ENCODE measurements at regions not wholly inside any gene's neighbourhood (a gene's known extent, or its start where the extent isn't known, plus 50 kb on each side); places are given as distances from the start of the nearest gene placed in this dataset.
"Not testable (repeated sequence)": the region's sequence is repeated elsewhere in the genome, so short reads cannot be mapped to it uniquely, and the experiment has no call there.

DNA sequence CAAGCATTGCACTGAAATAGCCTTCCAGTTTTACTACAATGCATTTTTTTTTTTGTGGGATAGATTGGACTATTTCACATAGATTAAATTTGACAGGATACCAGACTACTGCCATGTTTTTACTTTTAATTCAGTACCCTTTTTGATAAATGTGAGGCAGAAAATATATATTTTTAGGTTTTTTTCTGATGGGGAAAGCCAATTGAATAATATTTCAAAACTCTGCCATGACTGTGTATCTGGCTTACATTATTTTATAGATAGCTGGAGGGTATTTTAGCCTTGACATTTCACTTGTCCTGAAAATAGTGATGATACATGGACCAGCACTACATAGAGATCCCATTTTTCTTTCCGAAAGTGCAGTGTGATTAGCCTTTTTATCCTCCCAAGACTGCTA lies 133.5 kb upstream of the PRR16 start:
- no peak for DNase-seq (ENCODE audit: low read depth)
- no peak overlapping the region for H3K4me3 ChIP-seq (ENCODE audit: low read depth, low read length)
- TF ChIP-seq, protein P1, sequence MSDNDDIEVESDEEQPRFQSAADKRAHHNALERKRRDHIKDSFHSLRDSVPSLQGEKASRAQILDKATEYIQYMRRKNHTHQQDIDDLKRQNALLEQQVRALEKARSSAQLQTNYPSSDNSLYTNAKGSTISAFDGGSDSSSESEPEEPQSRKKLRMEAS (IDR thresholded peaks at IDR 0.05; ENCODE audit: low read depth, low read length): no peak
- TF ChIP-seq POLR2A (IDR thresholded peaks at IDR 0.05; ENCODE audit: extremely low read depth, insufficient read length) (no peak), MYC (IDR thresholded peaks at IDR 0.05; ENCODE audit: low read depth, low read length) (no peak)
- TF ChIP-seq, protein P2, sequence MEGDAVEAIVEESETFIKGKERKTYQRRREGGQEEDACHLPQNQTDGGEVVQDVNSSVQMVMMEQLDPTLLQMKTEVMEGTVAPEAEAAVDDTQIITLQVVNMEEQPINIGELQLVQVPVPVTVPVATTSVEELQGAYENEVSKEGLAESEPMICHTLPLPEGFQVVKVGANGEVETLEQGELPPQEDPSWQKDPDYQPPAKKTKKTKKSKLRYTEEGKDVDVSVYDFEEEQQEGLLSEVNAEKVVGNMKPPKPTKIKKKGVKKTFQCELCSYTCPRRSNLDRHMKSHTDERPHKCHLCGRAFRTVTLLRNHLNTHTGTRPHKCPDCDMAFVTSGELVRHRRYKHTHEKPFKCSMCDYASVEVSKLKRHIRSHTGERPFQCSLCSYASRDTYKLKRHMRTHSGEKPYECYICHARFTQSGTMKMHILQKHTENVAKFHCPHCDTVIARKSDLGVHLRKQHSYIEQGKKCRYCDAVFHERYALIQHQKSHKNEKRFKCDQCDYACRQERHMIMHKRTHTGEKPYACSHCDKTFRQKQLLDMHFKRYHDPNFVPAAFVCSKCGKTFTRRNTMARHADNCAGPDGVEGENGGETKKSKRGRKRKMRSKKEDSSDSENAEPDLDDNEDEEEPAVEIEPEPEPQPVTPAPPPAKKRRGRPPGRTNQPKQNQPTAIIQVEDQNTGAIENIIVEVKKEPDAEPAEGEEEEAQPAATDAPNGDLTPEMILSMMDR (IDR thresholded peaks at IDR 0.05; ENCODE audit: low read depth, low read length): no peak

DNA sequence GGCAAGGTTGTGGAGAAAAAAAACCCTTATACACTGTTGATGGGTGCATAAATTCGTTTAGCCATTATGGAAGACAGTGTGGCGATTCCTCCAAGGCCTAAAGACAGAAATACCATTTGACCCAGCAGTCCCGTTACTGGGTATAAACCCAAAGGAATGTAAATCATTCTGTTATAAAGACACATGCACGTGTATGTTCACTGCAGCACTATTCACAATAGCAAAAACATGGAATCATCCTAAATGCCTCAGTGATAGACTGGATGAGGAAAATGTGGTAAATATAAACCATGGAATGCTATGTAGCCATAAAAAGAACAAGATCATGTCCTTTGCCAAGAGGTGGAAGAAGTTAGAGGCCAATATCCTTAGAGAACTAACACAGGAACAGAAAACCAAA lies 119.9 kb upstream of the PRR16 start:
- no peak for TF ChIP-seq MYC (IDR thresholded peaks at IDR 0.05; ENCODE audit: low read depth, low read length)
- no peak overlapping the region for H3K4me3 ChIP-seq (ENCODE audit: low read depth, low read length)
- DNase-seq (ENCODE audit: low read depth): no peak

DNA sequence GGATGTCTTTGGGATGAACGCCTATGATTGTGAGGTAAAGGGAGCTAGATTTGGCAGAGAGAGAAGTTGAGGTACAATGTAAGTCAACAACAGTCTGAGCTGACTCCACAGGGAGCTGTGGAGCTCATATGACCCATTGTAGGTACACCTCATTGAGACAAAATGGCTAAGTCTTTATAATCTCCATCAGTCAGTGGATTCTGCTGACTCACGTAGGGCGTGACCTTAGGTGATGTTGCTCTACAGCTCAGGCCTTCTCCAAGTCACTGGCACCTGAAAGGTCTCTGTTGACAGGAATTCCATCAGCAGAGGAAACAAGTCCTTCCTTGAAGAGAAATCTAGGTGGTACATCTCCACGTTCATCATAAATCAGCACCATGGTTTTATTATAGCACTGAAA lies 118.2 kb upstream of the PRR16 start:
- no peak for DNase-seq (ENCODE audit: low read depth)
- TF ChIP-seq POLR2A (IDR thresholded peaks at IDR 0.05; ENCODE audit: extremely low read depth, insufficient read length) (no peak), MYC (IDR thresholded peaks at IDR 0.05; ENCODE audit: low read depth, low read length) (no peak)
- TF ChIP-seq, protein P1 (IDR thresholded peaks at IDR 0.05; ENCODE audit: low read depth, low read length): no peak
- TF ChIP-seq, protein P2 (IDR thresholded peaks at IDR 0.05; ENCODE audit: low read depth, low read length): no peak
- no peak overlapping the region for H3K4me3 ChIP-seq (ENCODE audit: low read depth, low read length)

DNA sequence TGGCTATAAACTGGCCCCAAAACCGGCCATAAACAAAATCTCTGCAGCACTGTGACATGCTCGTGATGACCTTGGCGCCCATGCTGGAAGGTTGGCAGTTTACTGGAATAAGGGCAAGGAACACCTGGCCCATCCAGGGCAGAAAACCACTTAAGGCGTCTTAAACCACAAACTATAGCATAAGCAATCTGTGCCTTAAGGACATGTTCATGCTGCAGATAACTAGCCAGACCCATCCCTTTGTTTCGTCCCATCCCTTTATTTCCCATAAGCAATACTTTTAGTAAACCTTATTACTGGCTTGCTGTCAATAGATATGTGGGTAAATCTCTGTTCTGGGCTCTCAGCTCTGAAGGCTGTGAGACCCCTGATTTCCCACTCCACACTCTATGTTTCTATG lies 113.0 kb upstream of the PRR16 start:
- DNase-seq (ENCODE audit: low read depth): not testable (repeated sequence)

DNA sequence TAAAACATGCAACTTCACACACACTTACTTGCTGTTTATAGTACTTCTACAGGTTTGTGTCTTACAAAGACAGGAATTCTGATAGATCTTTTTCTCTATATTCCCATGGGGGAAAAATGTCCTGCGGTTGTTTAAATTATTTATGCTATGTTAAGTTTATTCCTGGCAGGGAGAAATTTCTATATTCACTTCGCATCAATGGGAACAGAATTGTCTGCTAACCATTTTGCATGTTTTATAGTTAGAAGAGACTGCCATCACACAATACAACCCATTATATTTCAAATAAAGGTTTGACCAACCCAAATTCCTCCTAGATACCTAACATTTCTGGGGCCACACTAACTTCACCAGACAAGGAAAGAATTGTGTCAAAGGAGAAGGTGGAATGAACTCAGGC lies 110.0 kb upstream of the PRR16 start:
- DNase-seq (ENCODE audit: low read depth): no peak
- no peak overlapping the region for H3K4me3 ChIP-seq (ENCODE audit: low read depth, low read length)
- TF ChIP-seq POLR2A (IDR thresholded peaks at IDR 0.05; ENCODE audit: extremely low read depth, insufficient read length) (no peak), MYC (IDR thresholded peaks at IDR 0.05; ENCODE audit: low read depth, low read length) (no peak)
- TF ChIP-seq, protein P2 (IDR thresholded peaks at IDR 0.05; ENCODE audit: low read depth, low read length): no peak
- TF ChIP-seq, protein P1 (IDR thresholded peaks at IDR 0.05; ENCODE audit: low read depth, low read length): no peak

More for the DNA sequence above, 113.0 kb upstream of the PRR16 start:
- not testable (repeated sequence) for H3K4me3 ChIP-seq (ENCODE audit: low read depth, low read length)

DNA sequence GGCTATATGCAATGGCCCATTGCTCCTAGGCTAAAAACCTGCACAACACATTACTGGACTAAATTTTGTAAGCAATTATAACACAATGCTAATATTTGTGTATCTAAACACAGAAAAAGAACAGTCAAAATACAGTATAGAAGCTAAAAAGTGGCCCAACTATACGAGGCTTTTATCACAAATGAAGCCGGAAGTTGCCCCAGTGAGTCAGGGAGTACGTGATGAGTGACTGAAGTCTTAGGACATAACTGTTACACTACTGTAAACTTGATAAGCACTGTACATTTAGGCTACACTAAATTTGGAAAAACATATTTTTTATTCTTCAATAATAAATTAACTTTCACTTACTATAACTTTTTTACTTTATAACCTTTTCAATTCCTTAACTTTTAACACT lies 105.2 kb upstream of the PRR16 start:
- no peak for DNase-seq (ENCODE audit: low read depth)
- TF ChIP-seq POLR2A (IDR thresholded peaks at IDR 0.05; ENCODE audit: extremely low read depth, insufficient read length): no peak
- no peak for TF ChIP-seq MYC (IDR thresholded peaks at IDR 0.05; ENCODE audit: low read depth, low read length)
- TF ChIP-seq, protein P2 (IDR thresholded peaks at IDR 0.05; ENCODE audit: low read depth, low read length): no peak
- TF ChIP-seq, protein P1 (IDR thresholded peaks at IDR 0.05; ENCODE audit: low read depth, low read length): no peak
- H3K4me3 ChIP-seq (ENCODE audit: low read depth, low read length): no peak overlapping the region

DNA sequence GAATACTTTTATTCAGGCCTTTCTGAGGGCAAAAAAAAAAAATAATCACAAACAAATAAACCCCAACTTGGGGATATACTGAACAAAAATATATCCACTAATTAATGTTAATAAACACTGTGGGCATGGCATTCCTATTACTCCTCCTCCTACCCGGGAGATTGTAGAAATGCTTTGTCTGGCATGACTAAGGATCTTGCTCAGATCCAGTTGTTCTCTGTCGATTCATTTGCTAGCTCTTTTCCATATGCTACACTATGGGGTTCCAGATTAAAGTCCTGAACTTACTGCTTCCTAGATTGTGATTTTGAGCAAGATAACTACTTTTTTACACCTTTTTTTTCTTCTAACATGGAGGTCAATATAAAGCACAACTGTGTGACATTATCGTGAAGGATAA lies 102.2 kb upstream of the PRR16 start:
- TF ChIP-seq, protein P2 (IDR thresholded peaks at IDR 0.05; ENCODE audit: low read depth, low read length): no peak
- TF ChIP-seq POLR2A (IDR thresholded peaks at IDR 0.05; ENCODE audit: extremely low read depth, insufficient read length) (no peak), MYC (IDR thresholded peaks at IDR 0.05; ENCODE audit: low read depth, low read length) (no peak)
- TF ChIP-seq, protein P1 (IDR thresholded peaks at IDR 0.05; ENCODE audit: low read depth, low read length): no peak
- DNase-seq (ENCODE audit: low read depth): no peak
- no peak overlapping the region for H3K4me3 ChIP-seq (ENCODE audit: low read depth, low read length)

All from NB4 (cell line).